Fibroblast of lung (primary cell): ENCODE measurements at regions not wholly inside any gene's neighbourhood (a gene's known extent, or its start where the extent isn't known, plus 50 kb on each side); places are given as distances from the start of the nearest gene placed in this dataset.

Experiments used
- CTCF ChIP-seq, 2 donors: IDR thresholded peaks in 1 of 2; conservative IDR thresholded peaks in 1 of 2; 1 replicate in 1 of 2; 2 replicates in 1 of 2; pipeline ENCODE4 v1.5.1; 2011 to 2012; ENCODE audit warnings: low read length in 2 of 2, control low read depth in 1 of 2, inconsistent platforms in 1 of 2, low read depth in 1 of 2, mild to moderate bottlenecking in 1 of 2
- EZH2 ChIP-seq: IDR thresholded peaks from 2 replicates; pipeline ENCODE4 v1.5.1; 2012; ENCODE audit warnings: low read length, control low read depth, mild to moderate bottlenecking; ENCODE audit errors: missing control alignments

GRCh38 chr12:25348593-25348895, 97.8 kb upstream of the KRAS start:
- TF ChIP-seq CTCF (conservative IDR thresholded peaks at IDR 0.05 in 1 of 2, IDR thresholded peaks at IDR 0.05 in 1 of 2; ENCODE audit: low read depth in 1 of 2, low read length in 2 of 2) (no peak), EZH2 (no peak)
